ENCODE measurements at regions not wholly inside any gene's neighbourhood (a gene's known extent, or its start where the extent isn't known, plus 50 kb on each side); places are given as distances from the start of the nearest gene placed in this dataset.

- Histone ChIP-seq H2BK5ac (ENCODE audit: insufficient read length, low read length) (no peak overlapping the region), H3K14ac (ENCODE audit: insufficient read depth, low read length) (no peak overlapping the region), H3K4me1 (ENCODE audit: insufficient read depth, low read length) (no peaks in the 10 kb centered on the region; the same call in 1 of the 2 replicates), H4K91ac (ENCODE audit: insufficient read length, low read depth, low read length) (no peak overlapping the region), H3K23ac (ENCODE audit: insufficient read length, low read depth, low read length) (no peak overlapping the region), H3K9me3 (ENCODE audit: control insufficient read depth, low read depth, low read length) (no peaks in the 10 kb centered on the region), H4K5ac (ENCODE audit: insufficient read length, low read depth, low read length) (no peak overlapping the region), H3K79me2 (ENCODE audit: insufficient read depth, low read length) (no peaks in the 10 kb centered on the region), H3T11ph (ENCODE audit: low read length) (no peak overlapping the region), H3K23me2 (ENCODE audit: insufficient read length, low read depth, low read length, poor library complexity, severe bottlenecking) (no peaks in the 10 kb centered on the region), H3K4me2 (ENCODE audit: insufficient read depth, insufficient read length, low read length) (no peak overlapping the region), H2BK20ac (ENCODE audit: low read depth, low read length, poor library complexity, severe bottlenecking) (no peak overlapping the region), H4K8ac (replicated peaks; ENCODE audit: insufficient read length, low read depth, low read length) (no peak overlapping the region), H4K20me1 (ENCODE audit: control insufficient read depth, insufficient read depth, insufficient read length) (no peaks in the 10 kb centered on the region), H3K4ac (ENCODE audit: low read depth, low read length) (no peak overlapping the region), H3K27me3 (ENCODE audit: insufficient read depth, low read length) (no peaks in the 10 kb centered on the region), H2BK15ac (ENCODE audit: low read depth, low read length) (no peak overlapping the region), H3K18ac (ENCODE audit: insufficient read length, low read depth, low read length) (no peak overlapping the region), H3K27ac (ENCODE audit: insufficient read length, low read depth, low read length) (no peak overlapping the region), H2BK120ac (ENCODE audit: low read depth, low read length, poor library complexity, severe bottlenecking) (no peak overlapping the region), H2AK5ac (ENCODE audit: insufficient read length, low read length) (no peak overlapping the region), H3K9ac (ENCODE audit: extremely low read depth, insufficient read length, low read length) (no peak overlapping the region), H2BK12ac (ENCODE audit: insufficient read length, low read depth, low read length) (no peak overlapping the region), H2AFZ (ENCODE audit: low read length) (no peak overlapping the region), H3K79me1 (ENCODE audit: insufficient read depth, low read depth, low read length, poor library complexity, severe bottlenecking) (no peaks in the 10 kb centered on the region), H3K56ac (ENCODE audit: insufficient read length, low read depth, low read length) (no peak overlapping the region)
- Mint-ChIP-seq H3K27ac (peak overlapping the region in 2 of 3 experiments; percentile 0; a peak in 2 of 7 replicates), H3K36me3 (ENCODE audit: insufficient read depth in 1 of 3, low read depth in 3 of 3) (no peaks in the 10 kb centered on the region), H3K4me3 (no peak overlapping the region), H3K4me1 (peaks cover 2 to 7% of the 10 kb centered on the region in 2 experiments), H3K9me3 (no peaks in the 10 kb centered on the region), H3K27me3 (ENCODE audit: low read depth) (no peaks in the 10 kb centered on the region)
- no CpG with 5 or more reads among the region's 10 CpGs for WGBS (ENCODE audit: extremely low coverage, insufficient read length, low lambda C conversion rate)
- no peak for TF ChIP-seq CTCF (conservative IDR thresholded peaks at IDR 0.05)
- DNase-seq = no peak
Measured at GRCh38 chr6:137782166-137783039, 84.7 kb upstream of the TNFAIP3 start.

Measured in H9 (cell line).